GM23248 (cell line): ENCODE measurements at regions not wholly inside any gene's neighbourhood (a gene's known extent, or its start where the extent isn't known, plus 50 kb on each side); places are given as distances from the start of the nearest gene placed in this dataset.

Source experiments
- EZH2 ChIP-seq: fragments of 200-600 bp; sonication (generic); IDR thresholded peaks from 2 replicates; pipeline ENCODE4 v1.6.1; 2018; ENCODE audit warnings: antibody characterized with exemption, mild to moderate bottlenecking; ENCODE audit not compliant: insufficient read depth, poor library complexity, severe bottlenecking
- EZH2phosphoT487 ChIP-seq: fragments of 200-600 bp; sonication (generic); IDR thresholded peaks from 2 replicates; pipeline ENCODE4 v1.6.1; 2018; ENCODE audit warnings: antibody characterized with exemption, moderate library complexity, mild to moderate bottlenecking, low read depth; ENCODE audit not compliant: insufficient read depth

DNA sequence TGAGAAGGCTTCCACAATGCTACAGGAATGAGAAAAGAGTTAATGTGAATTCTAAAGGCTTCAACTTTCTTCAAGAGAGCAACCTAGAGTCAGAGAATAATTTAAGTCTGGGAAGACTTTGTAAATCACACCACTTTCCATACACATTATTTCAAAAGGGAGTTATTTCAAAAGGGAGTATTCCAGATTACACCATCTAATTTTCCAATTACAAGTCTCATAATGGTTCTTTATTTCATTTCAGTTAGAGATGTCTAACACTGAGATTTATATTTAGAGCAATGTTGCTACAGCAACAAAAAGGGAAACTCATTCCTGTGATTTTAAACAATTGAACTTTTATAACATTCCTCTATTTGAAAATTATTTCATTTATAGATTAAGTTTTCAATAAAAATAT is 98.8 kb upstream of the DST start:
- TF ChIP-seq EZH2 (no peak), EZH2phosphoT487 (no peak)
